ENCODE measurements at regions not wholly inside any gene's neighbourhood (a gene's known extent, or its start where the extent isn't known, plus 50 kb on each side); places are given as distances from the start of the nearest gene placed in this dataset.

- TF ChIP-seq, protein P1, sequence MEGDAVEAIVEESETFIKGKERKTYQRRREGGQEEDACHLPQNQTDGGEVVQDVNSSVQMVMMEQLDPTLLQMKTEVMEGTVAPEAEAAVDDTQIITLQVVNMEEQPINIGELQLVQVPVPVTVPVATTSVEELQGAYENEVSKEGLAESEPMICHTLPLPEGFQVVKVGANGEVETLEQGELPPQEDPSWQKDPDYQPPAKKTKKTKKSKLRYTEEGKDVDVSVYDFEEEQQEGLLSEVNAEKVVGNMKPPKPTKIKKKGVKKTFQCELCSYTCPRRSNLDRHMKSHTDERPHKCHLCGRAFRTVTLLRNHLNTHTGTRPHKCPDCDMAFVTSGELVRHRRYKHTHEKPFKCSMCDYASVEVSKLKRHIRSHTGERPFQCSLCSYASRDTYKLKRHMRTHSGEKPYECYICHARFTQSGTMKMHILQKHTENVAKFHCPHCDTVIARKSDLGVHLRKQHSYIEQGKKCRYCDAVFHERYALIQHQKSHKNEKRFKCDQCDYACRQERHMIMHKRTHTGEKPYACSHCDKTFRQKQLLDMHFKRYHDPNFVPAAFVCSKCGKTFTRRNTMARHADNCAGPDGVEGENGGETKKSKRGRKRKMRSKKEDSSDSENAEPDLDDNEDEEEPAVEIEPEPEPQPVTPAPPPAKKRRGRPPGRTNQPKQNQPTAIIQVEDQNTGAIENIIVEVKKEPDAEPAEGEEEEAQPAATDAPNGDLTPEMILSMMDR (IDR thresholded peaks at IDR 0.05; ENCODE audit: low read depth, low read length), result no peak
- Histone ChIP-seq H3K4me3 (ENCODE audit: low read depth, low read length) (no peak overlapping the region), H3K27me3 (no peaks in the 10 kb centered on the region), H3K4me1 (no peaks in the 10 kb centered on the region), H3K36me3 (no peaks in the 10 kb centered on the region), H3K9me3 (no peaks in the 10 kb centered on the region)
- no peak for DNase-seq
Observed at GRCh38 chr7:96855139-96855538, 145.5 kb upstream of the SEM1 start.

- no peaks in the 10 kb centered on the region for H3K9me3 ChIP-seq
- TF ChIP-seq, protein P1 (IDR thresholded peaks at IDR 0.05; ENCODE audit: low read depth, low read length), result no peak
- no peaks in the 10 kb centered on the region for H3K4me1 ChIP-seq
- DNase-seq, result no peak
- no peak overlapping the region for H3K4me3 ChIP-seq (ENCODE audit: low read depth, low read length)
- no peaks in the 10 kb centered on the region for H3K36me3 ChIP-seq
- H3K27me3 ChIP-seq, result no peaks in the 10 kb centered on the region
Observed at GRCh38 chr7:96855691-96856090, 146.0 kb upstream of the SEM1 start.

DNA sequence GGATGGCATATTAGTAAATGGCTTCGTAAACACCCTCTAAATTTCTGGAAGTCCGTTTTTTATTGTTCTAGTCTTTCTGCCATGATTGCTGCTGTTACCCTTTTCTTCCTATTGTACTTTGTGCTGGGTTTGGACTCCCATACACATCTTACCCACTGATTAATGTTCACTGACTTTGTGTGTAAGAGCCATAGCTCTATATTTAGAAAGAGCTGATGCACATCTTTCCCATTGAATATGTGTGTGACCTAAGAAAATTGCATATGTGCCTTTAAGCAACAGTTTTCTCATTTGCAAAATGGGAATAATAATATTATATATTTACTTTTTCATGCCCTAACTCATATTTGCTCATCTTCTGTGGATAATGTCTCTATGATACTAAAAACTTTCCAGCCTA is 135.8 kb upstream of the DLX6 start:
- Histone ChIP-seq H3K4me1 (no peaks in the 10 kb centered on the region), H3K27me3 (no peaks in the 10 kb centered on the region), H3K9me3 (no peaks in the 10 kb centered on the region), H3K36me3 (no peaks in the 10 kb centered on the region), H3K4me3 (ENCODE audit: low read depth, low read length) (no peak overlapping the region)
- no peak for DNase-seq
- TF ChIP-seq, protein P1 (IDR thresholded peaks at IDR 0.05; ENCODE audit: low read depth, low read length), result no peak

GRCh38 chr7:96870185-96870584 is 135.2 kb upstream of the DLX6 start:
- Histone ChIP-seq H3K9me3 (no peaks in the 10 kb centered on the region), H3K4me3 (ENCODE audit: low read depth, low read length) (no peak overlapping the region), H3K27me3 (no peaks in the 10 kb centered on the region), H3K36me3 (no peaks in the 10 kb centered on the region), H3K4me1 (no peaks in the 10 kb centered on the region)
- TF ChIP-seq, protein P1 (IDR thresholded peaks at IDR 0.05; ENCODE audit: low read depth, low read length), result no peak
- DNase-seq, result no peak

DNA sequence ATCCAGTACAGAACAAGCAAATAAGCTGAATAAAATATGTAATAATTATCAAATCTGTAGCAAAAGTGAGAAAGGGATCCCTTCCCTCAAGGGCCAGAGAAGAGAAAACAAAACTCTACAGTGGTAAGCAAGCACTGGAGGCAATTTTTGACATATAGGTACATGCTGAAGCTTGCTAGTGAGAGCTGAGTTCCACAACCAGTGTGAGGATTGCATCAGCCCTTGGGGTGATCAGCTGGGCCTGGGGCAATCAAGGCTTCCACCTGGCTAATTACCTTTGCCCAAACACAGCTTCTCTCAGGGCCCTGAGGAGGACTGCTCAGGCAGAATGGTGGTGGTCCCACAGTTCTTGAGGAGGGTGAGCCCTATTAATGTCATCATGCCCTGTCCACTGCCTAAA is 134.4 kb upstream of the DLX6 start:
- TF ChIP-seq, protein P1 (IDR thresholded peaks at IDR 0.05; ENCODE audit: low read depth, low read length), result no peak
- H3K4me3 ChIP-seq (ENCODE audit: low read depth, low read length), result no peak overlapping the region
- no peaks in the 10 kb centered on the region for H3K36me3 ChIP-seq
- H3K9me3 ChIP-seq, result no peaks in the 10 kb centered on the region
- H3K27me3 ChIP-seq, result no peaks in the 10 kb centered on the region
- H3K4me1 ChIP-seq, result no peaks in the 10 kb centered on the region
- no peak for DNase-seq

DNA sequence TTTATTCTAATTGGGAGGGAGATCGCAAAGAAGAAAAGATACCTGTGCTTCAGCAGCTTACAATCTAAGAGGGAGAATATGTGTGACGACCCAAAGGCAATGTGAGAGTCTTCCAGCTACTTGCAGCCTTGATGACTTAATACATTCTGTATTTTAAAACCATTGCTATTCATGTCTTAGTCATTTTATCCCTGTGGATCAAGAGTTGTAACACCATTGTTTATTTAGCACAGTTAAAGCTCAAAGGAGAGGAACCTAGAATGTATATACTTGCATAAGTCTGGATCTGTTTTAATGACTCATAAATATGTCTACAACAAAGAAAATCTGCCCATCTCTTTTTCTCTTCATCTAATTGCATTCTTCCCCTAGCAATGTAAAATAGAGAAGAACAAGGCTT is 117.9 kb upstream of the DLX6 start:
- H3K9me3 ChIP-seq, result no peaks in the 10 kb centered on the region
- no peak overlapping the region for H3K4me3 ChIP-seq (ENCODE audit: low read depth, low read length)
- H3K36me3 ChIP-seq, result no peaks in the 10 kb centered on the region
- no peak for DNase-seq
- H3K4me1 ChIP-seq, result no peaks in the 10 kb centered on the region
- no peaks in the 10 kb centered on the region for H3K27me3 ChIP-seq
- TF ChIP-seq, protein P1 (IDR thresholded peaks at IDR 0.05; ENCODE audit: low read depth, low read length), result no peak
